GM21390 (cell line): ENCODE measurements at regions not wholly inside any gene's neighbourhood (a gene's known extent, or its start where the extent isn't known, plus 50 kb on each side); places are given as distances from the start of the nearest gene placed in this dataset.

ENCODE experiments used
- ATAC-seq: cut with Tn5 transposase; IDR thresholded peaks from one replicate; pipeline ENCODE4 v1.9.1; 2021; ENCODE audit not compliant: unreplicated experiment

DNA sequence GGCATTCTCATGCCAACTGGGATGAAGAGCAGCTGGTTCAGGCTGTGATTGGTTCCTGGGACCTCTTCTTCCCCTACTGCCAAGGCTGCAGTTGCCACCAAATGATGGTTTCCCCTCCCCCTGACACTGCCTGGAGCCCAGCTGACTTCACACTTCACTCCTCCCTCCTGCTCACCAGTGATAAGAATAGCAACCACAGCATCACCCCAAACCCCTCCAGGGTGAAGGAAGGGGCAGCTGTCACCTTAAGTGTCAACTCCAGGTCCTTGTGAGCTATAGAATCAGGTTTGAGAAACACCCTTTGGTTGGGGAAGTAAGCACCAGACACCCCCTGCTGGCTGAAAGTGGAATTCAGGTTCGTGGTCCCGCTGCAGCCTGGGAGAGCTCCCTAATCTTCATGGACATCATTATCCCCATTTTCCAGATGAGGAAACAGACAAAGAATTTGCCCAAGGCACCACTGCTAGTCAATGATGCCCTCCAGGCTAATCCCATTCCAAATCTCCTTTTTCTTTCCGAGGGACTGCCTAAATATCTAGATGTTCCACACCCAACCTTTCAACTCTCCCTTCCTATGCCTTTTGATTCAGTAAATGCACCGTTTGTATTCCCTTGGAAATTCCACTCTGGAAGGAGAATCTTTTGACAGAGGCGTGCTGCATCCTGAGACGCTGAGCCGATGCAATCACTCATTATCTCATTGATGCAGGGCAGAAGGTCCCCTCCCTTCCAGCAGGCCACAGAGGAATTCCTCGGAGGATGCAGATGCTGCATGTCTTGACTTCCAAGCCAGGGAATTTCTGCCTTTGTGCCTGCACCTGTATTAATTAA is 50.6 kb upstream of the UQCRFS1 start:
- no peak for ATAC-seq

DNA sequence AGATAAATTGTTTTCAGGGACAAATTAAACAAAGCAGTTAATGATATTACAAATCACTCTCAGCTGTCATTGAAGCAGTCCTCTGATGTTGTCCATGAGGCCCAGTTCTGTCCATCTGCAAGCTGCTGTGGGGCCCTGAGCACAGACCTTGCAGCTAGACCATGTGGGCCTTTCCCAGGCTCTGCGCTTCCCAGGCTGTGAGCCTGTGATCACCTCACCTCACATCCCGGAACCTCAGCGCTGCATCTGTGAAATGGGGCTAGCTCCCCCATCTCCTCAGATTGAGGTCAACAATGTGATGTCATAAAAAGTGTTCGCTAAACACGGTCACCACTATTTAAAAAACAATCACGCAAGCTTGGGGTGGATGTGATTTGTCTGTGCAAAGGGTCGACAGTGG is 51.9 kb upstream of the UQCRFS1 start:
- no peak for ATAC-seq

DNA sequence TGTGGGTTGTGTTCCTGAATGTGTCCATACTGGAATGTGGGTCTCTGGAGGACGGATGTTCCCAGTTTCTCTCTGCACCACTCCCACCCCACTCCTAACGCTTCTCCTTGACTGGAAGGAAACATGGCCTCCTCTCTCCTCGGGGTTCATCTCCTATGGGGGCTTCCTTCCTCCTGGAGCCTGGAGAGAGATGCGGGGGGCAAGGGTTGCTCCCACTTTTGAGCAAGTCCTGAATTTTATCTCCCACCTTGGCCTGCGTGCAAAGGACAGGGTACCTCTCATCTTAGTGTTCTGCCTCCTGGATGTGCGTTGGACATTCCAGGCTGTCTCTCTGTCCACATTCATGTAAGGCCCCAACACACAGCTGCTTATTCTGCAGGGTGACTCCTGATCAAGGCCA is 52.5 kb upstream of the UQCRFS1 start:
- no peak for ATAC-seq

- no peak for ATAC-seq
Observed at GRCh38 chr19:29266001-29266400, 53.0 kb upstream of the UQCRFS1 start.

DNA sequence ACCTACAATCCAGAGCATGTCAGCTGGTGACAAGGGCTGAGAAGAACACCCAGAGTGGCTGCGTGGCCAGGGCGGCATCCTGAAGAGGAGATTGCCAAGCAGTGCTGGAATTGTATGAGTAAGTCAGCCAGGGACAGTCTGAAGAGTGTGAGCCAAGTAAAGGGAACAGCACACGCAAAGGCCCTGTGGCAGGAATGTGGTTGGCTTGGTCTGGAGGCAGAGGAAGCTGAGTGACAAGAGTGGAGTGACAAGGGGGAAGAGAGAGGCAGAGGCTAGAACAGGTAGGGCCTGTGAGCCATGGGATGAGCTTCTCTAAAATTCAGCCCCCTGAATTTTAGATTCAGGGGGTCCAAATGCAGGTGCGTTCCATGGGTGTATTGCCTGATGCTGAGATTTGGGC is 53.7 kb upstream of the UQCRFS1 start:
- no peak for ATAC-seq

DNA sequence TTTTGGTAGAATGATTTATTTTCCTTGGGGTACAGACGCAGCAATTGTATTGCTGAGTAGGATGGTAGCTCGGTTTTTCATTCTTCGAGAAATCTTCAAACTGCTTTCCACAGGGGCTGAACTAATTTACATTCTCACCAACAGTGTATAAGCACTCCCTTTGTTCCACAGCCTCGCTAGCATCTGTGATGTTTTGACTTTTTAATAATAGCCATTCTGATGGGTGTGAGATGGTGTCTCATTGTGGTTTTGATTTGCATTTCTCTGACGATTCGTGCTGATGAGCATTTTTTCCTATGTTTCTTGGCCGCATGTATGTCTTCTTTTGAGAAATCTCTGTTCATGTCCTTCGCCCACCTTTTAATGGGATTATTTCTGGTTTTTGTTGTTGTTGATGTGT is 54.8 kb upstream of the UQCRFS1 start:
- no peak for ATAC-seq

DNA sequence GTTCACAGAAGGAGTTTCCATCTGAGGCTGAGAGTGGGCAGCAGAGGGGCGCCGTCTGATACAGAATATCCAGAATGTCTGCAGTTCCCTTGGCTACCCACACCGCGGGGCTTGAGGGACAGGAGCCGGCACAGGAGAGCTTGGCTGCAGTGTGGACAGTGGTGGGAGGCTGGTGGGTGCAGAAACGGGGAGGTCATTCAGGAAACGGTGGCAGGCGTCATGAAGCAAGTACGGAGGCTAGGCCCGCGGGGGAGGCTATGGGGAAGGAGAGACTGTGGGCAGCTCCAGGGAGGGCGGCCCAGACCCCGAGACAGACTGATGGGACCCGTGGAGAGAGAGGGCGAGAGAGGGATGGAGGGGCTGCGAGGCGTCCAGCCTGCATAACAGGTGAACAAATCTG is 55.2 kb upstream of the UQCRFS1 start:
- no peak for ATAC-seq

- no peak for ATAC-seq
Observed at GRCh38 chr19:29268721-29269393, 55.9 kb upstream of the UQCRFS1 start.

GRCh38 chr19:29269641-29270040 is 56.7 kb upstream of the UQCRFS1 start:
- no peak for ATAC-seq

DNA sequence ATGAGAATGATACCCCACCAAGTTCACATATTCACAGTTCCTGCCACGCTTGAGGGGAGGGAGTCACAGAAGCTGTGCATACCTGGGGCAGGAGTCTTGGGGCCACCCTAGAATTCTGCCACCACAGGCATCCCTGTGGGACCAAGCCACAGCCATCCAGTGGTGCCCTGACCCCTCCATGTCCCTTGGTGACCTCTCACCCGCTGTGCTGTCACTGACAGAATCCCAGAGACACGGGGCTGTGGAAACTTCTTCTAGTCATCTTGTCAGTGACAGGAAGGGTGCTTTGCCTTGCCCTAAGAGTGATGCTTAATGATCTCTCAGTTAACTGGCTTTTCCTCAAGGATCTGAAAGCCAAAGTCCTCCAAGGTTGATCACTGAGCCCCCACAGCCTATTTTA is 58.4 kb upstream of the UQCRFS1 start:
- ATAC-seq: no peak

DNA sequence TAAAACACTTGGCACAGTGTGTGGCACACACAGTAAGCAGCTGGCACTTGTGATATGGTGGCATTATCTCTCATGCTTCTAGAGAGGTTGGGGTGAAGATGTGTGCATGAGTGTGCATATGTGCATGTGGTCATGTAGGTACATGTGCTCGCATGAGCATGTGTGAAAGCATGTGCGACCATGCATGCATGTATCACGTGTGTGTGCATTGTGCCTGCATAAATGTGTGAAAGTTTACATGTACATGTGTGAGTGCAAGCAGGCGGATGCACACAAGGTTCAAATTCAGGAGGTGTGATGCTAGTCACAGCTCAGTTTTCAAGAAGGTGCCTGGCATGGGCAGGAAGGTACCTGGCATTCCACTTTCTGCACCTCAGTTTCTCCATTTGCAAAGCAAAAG is 59.0 kb upstream of the UQCRFS1 start:
- no peak for ATAC-seq

DNA sequence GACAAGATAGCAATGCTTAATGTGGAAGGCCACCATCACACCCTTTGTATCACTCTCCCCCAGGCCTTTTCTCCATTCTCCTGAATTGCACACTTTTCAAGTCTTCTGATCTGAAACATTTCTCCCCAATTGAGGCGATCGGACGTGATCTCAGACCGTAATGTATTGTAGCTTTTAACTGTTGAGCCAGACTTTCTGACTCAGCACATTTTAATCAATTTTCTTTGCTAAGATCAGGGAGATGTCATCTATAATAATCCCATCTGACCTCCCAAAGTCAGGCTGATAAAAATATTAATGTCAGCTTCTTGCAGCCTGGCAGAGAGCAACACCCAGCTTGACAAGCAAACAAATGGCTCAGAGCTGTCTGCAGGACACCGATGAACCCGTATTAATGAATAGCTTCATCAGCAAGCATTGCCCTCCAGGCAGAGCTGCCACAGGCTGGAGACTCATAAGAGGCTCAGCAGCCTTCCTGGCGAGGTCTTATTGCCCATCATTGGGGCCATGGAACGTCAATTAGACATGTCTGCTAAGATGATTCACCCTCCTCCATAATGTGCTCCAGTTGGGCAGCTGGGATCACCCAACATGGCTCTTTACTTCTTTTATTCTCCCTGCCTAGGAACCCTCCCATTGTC is 60.2 kb upstream of the UQCRFS1 start:
- ATAC-seq: no peak

GRCh38 chr19:29275266-29275665 is 62.3 kb upstream of the UQCRFS1 start:
- ATAC-seq: no peak

DNA sequence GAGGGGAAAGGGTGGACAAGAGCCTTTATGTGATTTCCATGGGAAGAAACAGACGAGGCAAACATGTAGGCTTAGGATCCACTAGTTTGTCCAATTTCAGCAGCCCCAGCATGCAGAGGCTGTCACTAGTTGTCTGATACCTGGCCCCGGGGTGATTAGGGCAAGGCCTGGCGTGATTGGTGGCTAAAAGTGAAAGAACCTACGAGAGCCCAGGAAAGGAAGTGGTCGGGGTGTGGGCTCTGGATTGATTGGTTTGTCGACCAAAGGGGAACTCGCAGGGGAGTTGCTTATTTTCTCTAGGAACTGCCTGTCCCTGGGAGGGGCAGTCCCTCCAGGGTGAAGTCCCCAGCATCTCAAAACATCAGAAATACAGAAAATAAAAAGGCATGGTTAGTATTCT is 64.2 kb upstream of the UQCRFS1 start:
- peak; percentile 91 for ATAC-seq

DNA sequence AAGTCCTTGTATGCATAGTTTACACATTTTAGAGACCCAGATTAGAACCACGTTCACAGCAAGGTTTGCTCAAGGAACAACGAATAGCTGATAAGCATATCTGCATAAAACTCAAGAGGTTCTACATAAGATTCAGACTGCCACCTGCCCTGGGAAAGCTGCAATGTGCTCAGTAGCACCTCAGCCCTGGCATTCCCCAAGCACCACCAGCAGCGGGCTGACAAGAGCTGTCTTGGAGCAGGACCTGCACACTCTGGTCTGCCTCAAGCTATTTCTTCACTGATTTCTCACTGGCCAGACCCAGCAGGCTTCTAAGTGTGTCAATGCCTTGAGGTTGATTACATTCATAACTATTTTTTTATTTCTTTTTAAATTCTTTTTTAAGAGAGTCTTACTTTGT is 65.8 kb upstream of the UQCRFS1 start:
- ATAC-seq: no peak

- ATAC-seq: no peak
Observed at GRCh38 chr19:29283366-29283765, 70.4 kb upstream of the UQCRFS1 start.

GRCh38 chr19:29285187-29285687 is 72.3 kb upstream of the UQCRFS1 start:
- ATAC-seq: no peak

GRCh38 chr19:29285878-29286277 is 72.9 kb upstream of the UQCRFS1 start:
- ATAC-seq: no peak

GRCh38 chr19:29287061-29287460 is 74.1 kb upstream of the UQCRFS1 start:
- no peak for ATAC-seq

DNA sequence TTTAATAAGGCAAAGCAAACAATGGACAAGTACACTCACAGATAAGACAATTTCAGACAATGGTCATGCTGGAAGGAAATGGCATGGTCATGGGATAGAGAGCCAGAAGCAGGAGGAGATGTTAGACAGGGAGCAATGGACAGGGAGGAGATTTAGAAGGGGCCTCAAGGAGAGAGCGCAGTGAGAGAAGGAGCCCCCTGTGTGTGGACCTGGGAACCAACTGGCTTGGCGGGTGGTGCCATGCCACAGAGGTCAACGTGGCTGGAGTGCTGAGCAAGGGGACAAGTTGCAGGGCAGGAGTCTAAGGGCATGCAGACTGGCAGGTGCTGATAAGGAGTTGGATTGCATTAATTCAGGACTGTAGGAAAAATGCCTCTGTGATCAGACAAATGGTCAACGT is 75.3 kb upstream of the UQCRFS1 start:
- no peak for ATAC-seq

DNA sequence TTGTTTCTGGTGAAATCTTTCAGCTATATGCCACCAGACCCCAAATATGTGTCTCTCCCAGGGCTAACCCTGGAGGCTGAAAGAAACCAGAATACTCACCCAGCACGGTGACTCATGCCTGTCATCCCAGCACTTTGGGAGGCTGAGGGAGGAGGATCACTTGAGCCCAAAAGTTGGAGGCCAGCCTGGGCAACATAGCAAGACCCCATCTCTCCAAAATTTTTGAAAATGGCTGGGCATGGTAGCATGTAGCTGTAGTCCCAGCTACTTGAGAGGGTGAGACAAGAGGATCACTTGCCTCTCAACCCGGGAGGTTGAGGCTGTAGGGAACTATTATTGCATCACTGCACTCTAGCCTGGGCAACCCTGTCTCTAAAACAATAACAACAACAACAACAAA is 76.1 kb upstream of the UQCRFS1 start:
- ATAC-seq: no peak

DNA sequence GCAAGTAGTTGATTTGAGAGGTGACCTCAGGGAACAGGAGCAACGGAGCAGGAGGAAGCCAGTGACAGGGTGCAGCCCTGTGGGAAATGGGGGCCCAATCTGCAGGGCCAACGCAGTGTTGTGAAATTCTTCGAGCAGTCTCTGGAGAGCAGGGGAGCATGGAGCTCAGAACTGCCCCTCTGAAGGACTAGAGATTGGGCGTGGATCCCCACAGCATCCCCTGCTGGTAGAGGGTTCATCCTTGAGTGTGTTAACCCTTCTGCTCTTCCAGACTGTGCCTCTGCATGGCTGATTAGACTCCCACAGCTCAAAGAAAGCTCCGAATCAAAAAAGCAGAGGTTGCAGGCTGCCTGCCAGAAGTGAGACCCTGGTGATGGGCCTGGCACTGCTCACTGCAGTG is 77.9 kb upstream of the UQCRFS1 start:
- no peak for ATAC-seq
